Hepatocyte (in vitro differentiated cells): ENCODE measurements at regions not wholly inside any gene's neighbourhood (a gene's known extent, or its start where the extent isn't known, plus 50 kb on each side); places are given as distances from the start of the nearest gene placed in this dataset.

Experiments
- CTCF ChIP-seq: fragments of 200-600 bp; sonication (generic); IDR thresholded peaks from 2 replicates; pipeline ENCODE4 v1.5.1; 2016; ENCODE audit warnings: antibody characterized with exemption, mild to moderate bottlenecking; ENCODE audit not compliant: poor library complexity
- EZH2 ChIP-seq: fragments of 200-600 bp; sonication (generic); IDR thresholded peaks from 2 replicates; pipeline ENCODE4 v1.6.1; 2016; ENCODE audit warnings: antibody characterized with exemption, mild to moderate bottlenecking, borderline replicate concordance
- EZH2phosphoT487 ChIP-seq: fragments of 200-600 bp; sonication (generic); IDR thresholded peaks from one replicate; pipeline ENCODE4 v1.6.1; 2018; ENCODE audit warnings: antibody characterized with exemption, mild to moderate bottlenecking, low read depth, moderate library complexity; ENCODE audit not compliant: unreplicated experiment, severe bottlenecking

GRCh38 chr13:95496485-95496884, 56.0 kb upstream of the CLDN10 start:
- TF ChIP-seq CTCF (no peak), EZH2 (no peak), EZH2phosphoT487 (no peak)
